CD4-positive, alpha-beta T cell (primary cell): ENCODE measurements at regions not wholly inside any gene's neighbourhood (a gene's known extent, or its start where the extent isn't known, plus 50 kb on each side); places are given as distances from the start of the nearest gene placed in this dataset.

Experiments used
- ATAC-seq: fragments of 200-7000 bp; cut with Tn5 transposase; one replicate; pipeline ENCODE4 v1.10.0; 2022; ENCODE audit warnings: mild to moderate bottlenecking; ENCODE audit not compliant: poor library complexity
- CTCF ChIA-PET: fragments of 350-600 bp; sonication (Branson Sonifier 250); formaldehyde crosslinking; loops from one replicate; lab custom pipeline; 2021; ENCODE audit warnings: antibody characterized with exemption, inconsistent platforms; lab: Charles Lee
- POLR2A ChIA-PET: fragments of 350-600 bp; sonication (Branson Sonifier 250); formaldehyde crosslinking; loops from one replicate; lab custom pipeline; 2021; ENCODE audit warnings: antibody characterized with exemption, inconsistent platforms; lab: Charles Lee
- DNase-seq, 14 experiments: peaks; one replicate each; pipeline ENCODE4 v3.0.0-alpha.2; 2013 to 2020; ENCODE audit warnings: mixed read lengths in 2 of 14
- H3K27ac ChIP-seq, 2 donors: one replicate each; pipeline versions ENCODE4 v1.5.1 to v1.7.0; 2013; ENCODE audit warnings: low read length in 2 of 2, low read depth in 1 of 2, mild to moderate bottlenecking in 1 of 2
- H3K27me3 ChIP-seq, 2 experiments: 1 replicate in 1 of 2; 2 replicates in 1 of 2; pipeline versions ENCODE4 v1.6.1 to v1.7.0; 2013; ENCODE audit warnings: low read length in 2 of 2, control low read depth in 1 of 2, mild to moderate bottlenecking in 1 of 2, moderate library complexity in 1 of 2; ENCODE audit not compliant: insufficient read depth in 2 of 2, control insufficient read depth in 1 of 2
- H3K36me3 ChIP-seq: one replicate; pipeline ENCODE4 v1.6.1; 2013; ENCODE audit warnings: low read length, control low read depth; ENCODE audit not compliant: insufficient read depth
- H3K4me1 ChIP-seq: one replicate; pipeline ENCODE4 v1.6.1; 2013; ENCODE audit warnings: low read length, control low read depth; ENCODE audit not compliant: insufficient read depth
- H3K4me3 ChIP-seq: one replicate; pipeline ENCODE4 v1.5.1; 2013; ENCODE audit warnings: mild to moderate bottlenecking, low read length, moderate library complexity
- H3K9me3 ChIP-seq, 2 experiments: 1 replicate in 1 of 2; 2 replicates in 1 of 2; pipeline versions ENCODE4 v1.6.1 to v1.7.0; 2013; ENCODE audit warnings: low read length in 2 of 2, mild to moderate bottlenecking in 2 of 2, control low read depth in 1 of 2, moderate library complexity in 1 of 2; ENCODE audit not compliant: control insufficient read depth in 1 of 2, insufficient read depth in 1 of 2
- H3K27ac Mint-ChIP-seq: one replicate; pipeline ENCODE4 v1.8.0; 2020; ENCODE audit warnings: mixed read lengths
- H3K27me3 Mint-ChIP-seq: one replicate; pipeline ENCODE4 v1.8.0; 2021; ENCODE audit warnings: mixed read lengths
- H3K36me3 Mint-ChIP-seq: one replicate; pipeline ENCODE4 v1.8.0; 2021; ENCODE audit warnings: low read depth, mixed read lengths
- H3K4me1 Mint-ChIP-seq: one replicate; pipeline ENCODE4 v1.8.0; 2021; ENCODE audit warnings: low read depth, mixed read lengths
- H3K4me3 Mint-ChIP-seq: one replicate; pipeline ENCODE4 v1.8.0; 2020; ENCODE audit warnings: mild to moderate bottlenecking, mixed read lengths
- H3K9me3 Mint-ChIP-seq: one replicate; pipeline ENCODE4 v1.8.0; 2020; ENCODE audit warnings: mixed read lengths
- intact Hi-C, 2 experiments: fragments of 100-400 bp; cut with DNase I in 1 of 2; cut with micrococcal nuclease in 1 of 2; formaldehyde crosslinking; loops; one replicate each; pipeline versions ENCODE4 v1.15.1 to v1.9.0; 2023 to 2025; cut with DNase I, micrococcal nuclease
- TF ChIP-seq, protein P1 (sequence below): fragments of 200-600 bp; IDR thresholded peaks from one replicate; pipeline ENCODE4 v1.8.0; 2022; ENCODE audit warnings: antibody characterized with exemption, mild to moderate bottlenecking

DNA sequence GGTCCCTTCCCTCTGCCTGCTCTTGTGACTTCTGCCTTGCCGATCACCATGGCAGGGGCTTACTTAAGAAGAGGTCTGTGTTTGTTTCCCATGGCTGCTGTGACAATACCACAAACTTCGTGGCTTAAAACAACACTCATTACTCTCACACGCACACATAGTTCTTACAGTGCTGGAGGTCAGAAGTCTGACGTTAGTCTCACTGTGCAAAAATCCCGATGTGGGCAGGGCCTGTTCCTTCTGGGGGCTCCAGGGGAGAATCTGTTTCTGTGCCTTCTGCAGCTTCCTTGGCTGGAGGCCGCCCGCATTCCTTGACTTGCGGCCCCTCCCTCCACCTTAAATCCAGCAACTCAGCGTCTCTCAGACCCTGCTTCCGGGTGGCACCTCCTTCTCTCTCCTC is 249.2 kb upstream of the GSE1 start:
- Mint-ChIP-seq H3K4me3 (no peak overlapping the region), H3K36me3 (no peaks in the 10 kb centered on the region), H3K4me1 (no peaks in the 10 kb centered on the region), H3K27ac (no peak overlapping the region), H3K27me3 (peaks cover 7% of the 10 kb centered on the region), H3K9me3 (no peaks in the 10 kb centered on the region)
- Histone ChIP-seq H3K27me3 (peaks cover 0 to 1% of the 10 kb centered on the region in 2 experiments), H3K27ac (no peak overlapping the region), H3K36me3 (no peaks in the 10 kb centered on the region), H3K9me3 (peaks cover 0 to 7% of the 10 kb centered on the region in 2 experiments), H3K4me1 (no peaks in the 10 kb centered on the region), H3K4me3 (no peak overlapping the region)
- ATAC-seq: no peak
- DNase-seq: no peak
- ChIA-PET CTCF (no interaction called here), POLR2A (no interaction called here)
- intact Hi-C loops: no loop called here
- TF ChIP-seq, protein P1, sequence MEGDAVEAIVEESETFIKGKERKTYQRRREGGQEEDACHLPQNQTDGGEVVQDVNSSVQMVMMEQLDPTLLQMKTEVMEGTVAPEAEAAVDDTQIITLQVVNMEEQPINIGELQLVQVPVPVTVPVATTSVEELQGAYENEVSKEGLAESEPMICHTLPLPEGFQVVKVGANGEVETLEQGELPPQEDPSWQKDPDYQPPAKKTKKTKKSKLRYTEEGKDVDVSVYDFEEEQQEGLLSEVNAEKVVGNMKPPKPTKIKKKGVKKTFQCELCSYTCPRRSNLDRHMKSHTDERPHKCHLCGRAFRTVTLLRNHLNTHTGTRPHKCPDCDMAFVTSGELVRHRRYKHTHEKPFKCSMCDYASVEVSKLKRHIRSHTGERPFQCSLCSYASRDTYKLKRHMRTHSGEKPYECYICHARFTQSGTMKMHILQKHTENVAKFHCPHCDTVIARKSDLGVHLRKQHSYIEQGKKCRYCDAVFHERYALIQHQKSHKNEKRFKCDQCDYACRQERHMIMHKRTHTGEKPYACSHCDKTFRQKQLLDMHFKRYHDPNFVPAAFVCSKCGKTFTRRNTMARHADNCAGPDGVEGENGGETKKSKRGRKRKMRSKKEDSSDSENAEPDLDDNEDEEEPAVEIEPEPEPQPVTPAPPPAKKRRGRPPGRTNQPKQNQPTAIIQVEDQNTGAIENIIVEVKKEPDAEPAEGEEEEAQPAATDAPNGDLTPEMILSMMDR: no peak

DNA sequence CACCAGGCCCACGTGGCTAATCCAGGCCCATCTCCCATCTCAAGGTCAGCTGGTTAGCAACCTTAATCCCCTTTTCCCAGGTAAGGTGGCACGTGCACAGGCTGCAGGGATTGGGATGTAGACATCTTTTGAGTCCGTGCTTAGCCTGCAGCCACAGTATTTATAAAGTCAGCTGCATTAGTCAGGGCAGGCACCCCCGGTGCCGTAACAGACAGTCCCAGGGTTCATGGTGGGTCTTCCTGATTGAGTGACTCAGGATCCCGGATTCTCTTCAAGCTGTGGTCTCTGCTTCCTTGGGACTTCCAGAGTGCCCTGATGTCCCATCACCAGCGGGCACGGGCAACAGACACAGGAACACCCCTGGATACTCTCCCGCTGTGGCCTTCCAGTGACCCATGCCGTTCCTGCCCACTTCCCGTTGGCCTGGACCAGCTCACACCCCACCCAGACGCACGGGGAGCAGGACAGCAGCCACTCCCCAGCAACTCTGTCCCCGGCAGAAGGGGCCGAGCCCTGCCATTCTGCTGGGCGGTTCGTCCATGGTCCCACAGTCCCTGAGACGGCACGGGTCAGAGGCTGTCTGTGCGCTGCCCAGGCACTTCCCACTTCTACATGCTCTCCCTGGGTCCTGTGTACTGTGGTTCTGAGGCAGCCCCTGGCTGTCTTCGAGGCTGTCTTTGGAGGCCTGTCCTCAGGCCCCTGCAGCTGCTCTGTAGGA is 248.6 kb upstream of the GSE1 start:
- CTCF ChIA-PET: no interaction called here
- intact Hi-C loops: no loop called here
- Histone ChIP-seq H3K9me3 (peaks cover 0 to 7% of the 10 kb centered on the region in 2 experiments), H3K4me1 (no peaks in the 10 kb centered on the region), H3K4me3 (no peak overlapping the region), H3K27me3 (peaks cover 0 to 2% of the 10 kb centered on the region in 2 experiments), H3K36me3 (no peaks in the 10 kb centered on the region), H3K27ac (no peak overlapping the region)
- DNase-seq (no peak), ATAC-seq (no peak)
- H3K27me3 Mint-ChIP-seq: peaks cover 7% of the 10 kb centered on the region
- H3K4me3 Mint-ChIP-seq: no peak overlapping the region
- no peak overlapping the region for H3K27ac Mint-ChIP-seq
- POLR2A ChIA-PET: no interaction called here
- no peaks in the 10 kb centered on the region for H3K4me1 Mint-ChIP-seq
- H3K36me3 Mint-ChIP-seq: no peaks in the 10 kb centered on the region
- no peaks in the 10 kb centered on the region for H3K9me3 Mint-ChIP-seq
- TF ChIP-seq, protein P1: no peak

DNA sequence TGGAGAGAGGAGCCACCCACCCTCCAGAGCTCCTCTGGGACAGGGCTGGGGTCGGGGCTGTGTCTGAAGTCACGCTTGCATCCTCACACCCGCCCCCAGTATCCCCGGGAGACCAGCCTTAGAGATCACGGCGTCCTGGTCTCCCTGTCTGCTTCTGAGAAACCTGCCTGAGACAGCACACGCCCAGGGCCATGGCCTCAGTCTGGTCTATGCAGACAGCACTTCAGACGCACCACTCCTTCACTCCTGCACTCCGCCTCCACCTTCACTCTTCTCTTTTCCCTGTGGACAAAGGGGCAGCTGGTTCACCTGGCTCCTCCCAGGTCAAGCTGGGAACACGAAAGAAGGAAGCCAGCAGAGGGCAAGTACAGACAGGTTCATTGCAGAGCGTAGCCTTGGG is 248.0 kb upstream of the GSE1 start:
- intact Hi-C loops: no loop called here

More for the DNA sequence above, 248.0 kb upstream of the GSE1 start:
- Histone ChIP-seq H3K36me3 (no peaks in the 10 kb centered on the region), H3K9me3 (peaks cover 0 to 10% of the 10 kb centered on the region in 2 experiments), H3K27ac (no peak overlapping the region), H3K4me3 (no peak overlapping the region), H3K4me1 (no peaks in the 10 kb centered on the region), H3K27me3 (peaks cover 0 to 2% of the 10 kb centered on the region in 2 experiments)
- Mint-ChIP-seq H3K9me3 (no peaks in the 10 kb centered on the region), H3K27me3 (peaks cover 7% of the 10 kb centered on the region), H3K4me3 (no peak overlapping the region), H3K27ac (no peak overlapping the region), H3K36me3 (no peaks in the 10 kb centered on the region), H3K4me1 (no peaks in the 10 kb centered on the region)
- TF ChIP-seq, protein P1: no peak
- ATAC-seq: no peak
- no peak for DNase-seq
- ChIA-PET CTCF (no interaction called here), POLR2A (no interaction called here)
